IPS DF 6.9 (cell line): ENCODE measurements at regions not wholly inside any gene's neighbourhood (a gene's known extent, or its start where the extent isn't known, plus 50 kb on each side); places are given as distances from the start of the nearest gene placed in this dataset.
"Not testable (repeated sequence)": the region's sequence is repeated elsewhere in the genome, so short reads cannot be mapped to it uniquely, and the experiment has no call there.

Source experiments
- DNase-seq: peaks from one replicate; pipeline ENCODE4 v3.0.0-alpha.2; 2013; ENCODE audit warnings: low read depth, low spot score
- H3K27ac ChIP-seq: one replicate; pipeline ENCODE4 v1.5.1; 2013; ENCODE audit warnings: low read length, control low read depth
- H3K27me3 ChIP-seq: 2 replicates; pipeline ENCODE4 v1.6.1; 2013; ENCODE audit warnings: mild to moderate bottlenecking, low read length; ENCODE audit not compliant: control insufficient read depth, insufficient read depth
- H3K36me3 ChIP-seq: 2 replicates; pipeline ENCODE4 v1.6.1; 2013; ENCODE audit warnings: low read length; ENCODE audit not compliant: control insufficient read depth, insufficient read depth
- H3K4me1 ChIP-seq: 2 replicates; pipeline ENCODE4 v1.6.1; 2013; ENCODE audit warnings: low read length; ENCODE audit not compliant: control insufficient read depth, insufficient read depth
- H3K4me3 ChIP-seq: 2 replicates; pipeline ENCODE4 v1.5.1; 2013; ENCODE audit warnings: mild to moderate bottlenecking, low read length
- H3K9me3 ChIP-seq: 2 replicates; pipeline ENCODE4 v1.6.1; 2013; ENCODE audit warnings: low read length, inconsistent platforms; ENCODE audit not compliant: control insufficient read depth, insufficient read depth
- whole genome bisulfite sequencing: extraction: QIAGEN DNeasy Blood & Tissue Kit; methylation state at CpG from one replicate; pipeline ENCODE4 v1.1.7; 2013; ENCODE audit warnings: mixed read lengths, missing lambda C conversion rate; ENCODE audit not compliant: insufficient read length, insufficient coverage; 5-methylcytosine and 5-hydroxymethylcytosine counted together

GRCh38 chr1:176330782-176331181, 123.7 kb upstream of the COP1 start:
- H3K4me1 ChIP-seq = no peaks in the 10 kb centered on the region
- H3K27ac ChIP-seq = no peak overlapping the region
- no peaks in the 10 kb centered on the region for H3K36me3 ChIP-seq
- no peak for DNase-seq
- no peaks in the 10 kb centered on the region for H3K9me3 ChIP-seq
- no peaks in the 10 kb centered on the region for H3K27me3 ChIP-seq
- no CpG with 5 or more reads among the region's 3 CpGs for WGBS
- no peak overlapping the region for H3K4me3 ChIP-seq

DNA sequence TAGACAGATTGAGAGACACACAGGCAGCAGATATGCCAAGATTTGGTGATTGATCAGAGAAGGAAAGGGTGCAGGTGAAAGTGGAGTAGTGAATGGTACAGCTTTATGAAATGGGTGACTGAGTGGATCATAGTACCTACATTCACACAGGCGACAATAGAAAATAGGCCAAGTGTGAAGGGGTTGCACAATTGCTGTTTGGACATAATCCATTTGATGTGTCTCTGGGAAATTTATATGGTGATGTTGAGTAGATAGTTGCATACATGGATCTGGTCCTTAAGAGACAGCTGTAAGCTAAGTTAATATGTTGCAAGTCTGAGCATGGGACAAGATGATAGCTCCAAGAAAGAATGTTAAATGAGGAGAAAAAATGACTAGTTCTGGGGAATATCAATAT, 118.6 kb upstream of the COP1 start:
- no peak for DNase-seq
- Histone ChIP-seq H3K36me3 (no peaks in the 10 kb centered on the region), H3K27ac (no peak overlapping the region), H3K9me3 (no peaks in the 10 kb centered on the region), H3K4me1 (no peaks in the 10 kb centered on the region), H3K27me3 (no peaks in the 10 kb centered on the region), H3K4me3 (no peak overlapping the region)
- WGBS = no CpG with 5 or more reads among the region's 1 CpG

- Histone ChIP-seq H3K27me3 (no peaks in the 10 kb centered on the region), H3K27ac (no peak overlapping the region), H3K4me1 (no peaks in the 10 kb centered on the region), H3K36me3 (no peaks in the 10 kb centered on the region), H3K9me3 (no peaks in the 10 kb centered on the region), H3K4me3 (no peak overlapping the region)
- no CpG with 5 or more reads among the region's 3 CpGs for WGBS
- DNase-seq = no peak
Measured at GRCh38 chr1:176323472-176323871, 116.4 kb upstream of the COP1 start.

DNA sequence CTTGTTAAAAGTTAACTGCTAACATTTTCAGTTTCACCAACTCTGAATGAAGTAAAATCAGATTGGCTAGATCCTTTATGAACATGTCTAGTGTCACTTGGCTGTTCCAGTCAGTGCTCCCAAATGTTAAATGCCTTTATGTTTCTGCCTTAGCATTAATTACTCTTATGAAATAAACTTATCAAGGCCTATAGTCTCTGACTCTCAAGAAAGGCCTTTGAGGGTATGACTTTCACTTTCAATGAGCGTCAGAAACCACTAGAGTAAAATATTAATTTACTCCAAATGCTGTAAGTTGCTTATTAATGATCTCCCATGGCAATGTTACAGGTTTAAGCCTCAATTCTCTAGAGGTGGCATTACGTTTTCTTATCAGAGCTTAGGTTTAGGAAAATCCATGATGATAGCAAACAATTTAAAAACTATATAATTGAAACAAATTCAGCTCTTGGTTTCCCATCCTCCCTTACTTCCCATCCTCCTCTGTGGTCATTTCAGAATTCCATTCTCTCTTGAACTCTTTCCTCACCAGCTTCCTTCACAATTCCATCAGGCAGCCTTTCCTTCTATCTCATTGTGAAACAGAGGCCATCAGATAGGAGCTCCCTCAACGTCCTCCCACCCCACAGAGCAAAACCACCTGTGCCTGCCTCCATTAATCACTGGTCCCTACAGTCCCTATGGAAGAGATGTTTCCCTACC, 108.6 kb upstream of the COP1 start:
- Histone ChIP-seq H3K27me3 (no peaks in the 10 kb centered on the region), H3K4me1 (no peaks in the 10 kb centered on the region), H3K27ac (no peak overlapping the region), H3K36me3 (no peaks in the 10 kb centered on the region), H3K4me3 (no peak overlapping the region), H3K9me3 (no peaks in the 10 kb centered on the region)
- DNase-seq = no peak
- no CpG with 5 or more reads among the region's 3 CpGs for WGBS

DNA sequence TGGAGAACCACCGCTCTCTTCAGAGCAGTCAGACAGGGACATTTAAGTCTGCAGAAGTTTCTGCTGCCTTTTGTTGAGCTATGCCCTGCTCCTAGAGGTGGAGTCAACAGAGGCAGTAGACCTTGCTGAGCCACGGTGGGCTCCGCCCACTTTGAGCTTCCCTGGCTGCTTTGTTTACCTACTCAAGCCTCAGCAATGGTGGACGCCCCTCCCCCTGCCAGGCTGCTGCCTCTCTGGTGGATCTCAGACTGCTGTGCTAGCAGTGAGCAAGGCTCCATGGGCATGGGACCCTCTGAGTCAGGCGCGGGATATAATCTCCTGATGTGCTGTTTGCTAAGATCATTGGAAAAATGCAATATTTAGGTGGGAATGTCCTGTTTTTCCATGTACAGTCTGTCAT, 89.5 kb upstream of the COP1 start:
- H3K4me1 ChIP-seq, H3K27me3 ChIP-seq, H3K9me3 ChIP-seq, DNase-seq, H3K36me3 ChIP-seq, H3K27ac ChIP-seq, H3K4me3 ChIP-seq: not testable (repeated sequence)
- no CpG with 5 or more reads among the region's 6 CpGs for WGBS

GRCh38 chr1:176285996-176286395, 78.9 kb upstream of the COP1 start:
- no CpG with 5 or more reads among the region's 3 CpGs for WGBS
- DNase-seq = no peak
- Histone ChIP-seq H3K4me1 (no peaks in the 10 kb centered on the region), H3K27ac (no peak overlapping the region), H3K9me3 (no peaks in the 10 kb centered on the region), H3K27me3 (no peaks in the 10 kb centered on the region), H3K4me3 (no peak overlapping the region), H3K36me3 (no peaks in the 10 kb centered on the region)

- Histone ChIP-seq H3K27ac (no peak overlapping the region), H3K4me1 (no peaks in the 10 kb centered on the region), H3K9me3 (no peaks in the 10 kb centered on the region), H3K27me3 (no peaks in the 10 kb centered on the region), H3K4me3 (no peak overlapping the region), H3K36me3 (no peaks in the 10 kb centered on the region)
- WGBS = no CpG with 5 or more reads among the region's 1 CpG
- no peak for DNase-seq
Measured at GRCh38 chr1:176271572-176271971, 64.5 kb upstream of the COP1 start.
